IPS-NIHi7 (cell line): ENCODE measurements at regions not wholly inside any gene's neighbourhood (a gene's known extent, or its start where the extent isn't known, plus 50 kb on each side); places are given as distances from the start of the nearest gene placed in this dataset.

Source experiments
- DNase-seq: peaks from one replicate; pipeline ENCODE4 v3.0.0; 2012; ENCODE audit warnings: mixed read lengths; ENCODE audit errors: extremely low spot score

GRCh38 chr10:8874268-8874667 lies 819.8 kb downstream of the GATA3 start:
- no peak for DNase-seq

- DNase-seq: no peak
Observed at GRCh38 chr10:8874972-8875371, 820.5 kb downstream of the GATA3 start.

GRCh38 chr10:8876171-8876570 lies 821.7 kb downstream of the GATA3 start:
- DNase-seq: no peak

GRCh38 chr10:8889538-8889937 lies 835.0 kb downstream of the GATA3 start:
- no peak for DNase-seq

GRCh38 chr10:8893102-8893501 lies 838.6 kb downstream of the GATA3 start:
- DNase-seq: no peak

- no peak for DNase-seq
Observed at GRCh38 chr10:8894148-8894547, 839.7 kb downstream of the GATA3 start.

GRCh38 chr10:8897769-8898168 lies 843.3 kb downstream of the GATA3 start:
- DNase-seq: no peak

GRCh38 chr10:8898745-8899330 lies 844.4 kb downstream of the GATA3 start:
- no peak for DNase-seq

GRCh38 chr10:8902926-8903325 lies 848.4 kb downstream of the GATA3 start:
- no peak for DNase-seq

- DNase-seq: no peak
Observed at GRCh38 chr10:8908013-8908412, 853.5 kb downstream of the GATA3 start.

GRCh38 chr10:8910314-8910713 lies 855.8 kb downstream of the GATA3 start:
- no peak for DNase-seq

- DNase-seq: no peak
Observed at GRCh38 chr10:8911032-8911431, 856.5 kb downstream of the GATA3 start.

GRCh38 chr10:8912108-8912507 lies 857.6 kb downstream of the GATA3 start:
- DNase-seq: peak; percentile 13

- no peak for DNase-seq
Observed at GRCh38 chr10:8913720-8914119, 859.2 kb downstream of the GATA3 start.

- no peak for DNase-seq
Observed at GRCh38 chr10:8919280-8919679, 864.8 kb downstream of the GATA3 start.

GRCh38 chr10:8921568-8921967 lies 867.1 kb downstream of the GATA3 start:
- DNase-seq: no peak

- DNase-seq: no peak
Observed at GRCh38 chr10:8923096-8923495, 868.6 kb downstream of the GATA3 start.

- DNase-seq: no peak
Observed at GRCh38 chr10:8927705-8928104, 873.2 kb downstream of the GATA3 start.

GRCh38 chr10:8946451-8946850 lies 892.0 kb downstream of the GATA3 start:
- DNase-seq: no peak

- DNase-seq: no peak
Observed at GRCh38 chr10:8950978-8951377, 896.5 kb downstream of the GATA3 start.

- DNase-seq: no peak
Observed at GRCh38 chr10:8951440-8952089, 897.1 kb downstream of the GATA3 start.

- DNase-seq: no peak
Observed at GRCh38 chr10:8956400-8956799, 901.9 kb downstream of the GATA3 start.

- DNase-seq: no peak
Observed at GRCh38 chr10:8962249-8962648, 907.8 kb downstream of the GATA3 start.

- DNase-seq: no peak
Observed at GRCh38 chr10:8967061-8967460, 912.6 kb downstream of the GATA3 start.
